Stimulated activated CD4-positive, alpha-beta T cell treated with anti-CD3 and anti-CD28 coated beads, Interleukin-1b, Interleukin-23, amount 100 ng/mL, for 4 hours (primary cell): ENCODE measurements at regions not wholly inside any gene's neighbourhood (a gene's known extent, or its start where the extent isn't known, plus 50 kb on each side); places are given as distances from the start of the nearest gene placed in this dataset.

Experiments used
- DNase-seq, 2 donors: peaks; one replicate each; pipeline ENCODE4 v3.0.0-alpha.2; 2020; ENCODE audit warnings: low read depth in 2 of 2

DNA sequence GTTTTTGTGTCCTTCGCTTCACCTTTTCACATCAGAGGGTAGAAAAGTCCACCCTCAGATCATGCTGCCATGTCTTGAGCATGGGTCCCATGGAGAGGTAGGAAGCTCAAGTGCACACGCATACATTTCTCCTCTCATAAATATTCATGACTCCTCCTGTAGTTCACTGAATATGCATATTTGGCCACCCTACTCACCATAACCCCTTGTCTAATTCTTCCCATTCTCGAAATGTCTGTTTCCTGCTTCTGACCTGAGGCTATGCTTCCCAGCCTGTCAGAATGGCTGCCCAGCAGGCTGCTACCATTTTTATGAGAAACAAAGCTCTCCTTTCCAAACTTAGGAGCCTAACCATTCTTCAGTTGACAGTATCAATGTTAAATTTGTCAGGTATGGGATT, 86.5 kb downstream of the ADRA2C start:
- no peak for DNase-seq

DNA sequence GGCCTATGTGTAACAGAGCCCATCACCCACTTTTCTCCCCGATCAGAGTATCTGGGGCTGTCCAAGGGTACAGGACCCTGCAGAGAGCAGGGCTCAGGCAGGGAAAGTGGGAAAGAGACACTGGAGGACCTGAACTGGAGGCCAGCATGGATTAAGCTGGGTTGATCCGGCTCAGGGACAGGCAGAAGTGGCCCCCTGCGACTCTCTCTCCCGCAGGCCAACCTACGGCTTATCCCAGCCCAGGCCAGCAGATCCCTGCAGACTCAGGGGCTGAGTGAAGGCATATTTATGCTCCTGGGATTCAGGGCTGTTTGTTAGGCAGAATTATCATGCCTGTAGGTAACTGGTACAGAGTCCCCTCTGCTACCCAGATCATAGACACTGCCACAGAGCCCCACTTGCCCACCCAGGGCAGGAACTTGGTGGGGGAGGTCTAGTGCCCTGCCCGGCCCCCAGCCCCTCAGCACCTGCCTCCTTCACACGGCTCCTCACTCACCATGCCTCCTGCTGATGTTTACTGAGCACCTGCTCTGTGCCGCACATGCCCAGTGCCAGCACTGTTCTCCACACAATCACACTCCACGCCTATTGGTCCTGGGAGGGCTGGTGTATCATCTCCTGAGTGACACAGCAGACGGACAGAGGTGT, 87.3 kb downstream of the ADRA2C start:
- no peak for DNase-seq

DNA sequence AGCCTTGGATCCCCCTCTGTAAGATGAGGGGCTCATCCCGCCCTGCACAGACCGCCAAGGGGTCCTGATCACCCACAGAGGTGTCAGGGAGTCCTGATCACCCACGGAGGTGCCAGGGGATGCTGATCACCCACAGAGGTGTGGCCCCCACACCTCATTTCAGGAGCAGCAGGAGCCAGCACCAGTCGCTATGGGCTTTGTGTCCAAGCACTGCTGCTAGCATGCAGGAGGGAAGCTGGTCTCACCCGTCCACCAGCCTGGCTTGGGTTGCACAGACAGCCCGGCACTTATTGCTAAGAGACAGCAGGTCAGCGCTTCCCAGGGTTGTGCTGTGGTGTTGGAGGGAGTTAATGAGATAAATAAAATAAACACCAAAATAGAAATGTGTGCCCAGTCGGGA, 88.5 kb downstream of the ADRA2C start:
- DNase-seq = no peak

DNA sequence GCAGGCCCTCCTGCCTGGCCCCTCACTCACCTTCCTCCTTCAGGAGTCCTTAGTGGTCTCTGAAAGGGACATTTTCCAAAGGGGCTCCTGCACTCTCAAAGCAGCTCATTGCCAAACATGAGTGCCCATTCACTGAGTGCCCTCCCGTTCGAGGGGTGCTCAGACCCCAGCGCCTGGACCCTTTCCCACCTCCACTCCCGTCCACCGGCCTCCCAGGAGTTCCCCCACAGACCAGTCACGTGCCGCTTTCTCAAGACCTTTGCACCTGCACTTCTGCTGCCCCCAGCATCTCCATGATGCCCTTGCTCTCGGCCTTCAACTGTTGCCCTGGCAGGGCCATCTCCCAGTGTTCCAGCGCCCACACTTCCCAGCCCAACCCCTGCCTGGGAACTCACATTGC, 89.5 kb downstream of the ADRA2C start:
- DNase-seq = no peak

DNA sequence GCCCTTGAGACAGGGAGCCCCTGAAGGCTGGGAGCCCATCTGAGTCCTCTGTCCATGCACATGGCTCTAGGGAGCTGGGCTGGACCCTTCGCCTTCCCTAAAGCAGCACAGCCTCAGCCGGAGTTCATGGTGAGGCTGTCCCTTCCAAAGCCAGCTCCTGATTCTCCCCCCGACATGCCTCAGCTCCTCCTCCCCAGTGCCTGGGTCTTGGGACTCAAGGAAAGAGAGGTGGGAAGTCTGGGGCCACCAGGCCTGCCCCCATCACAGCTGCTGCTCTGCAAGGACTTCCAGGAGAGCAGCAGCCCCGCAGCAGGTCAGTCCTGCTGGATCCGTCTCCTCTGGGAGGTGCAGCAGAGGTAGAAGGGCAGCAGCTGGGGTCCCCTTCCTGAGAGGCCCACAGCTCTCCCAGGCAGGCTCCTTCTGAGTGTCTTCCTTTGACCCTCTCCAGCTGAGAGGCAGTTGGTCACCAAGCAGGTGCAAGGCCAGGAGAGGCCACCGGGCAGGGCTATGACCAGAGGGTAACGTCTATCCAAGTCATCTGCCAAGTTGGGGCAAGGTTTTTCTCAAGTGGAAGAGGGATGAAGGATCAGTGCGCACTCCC, 90.5 kb downstream of the ADRA2C start:
- DNase-seq = no peak

DNA sequence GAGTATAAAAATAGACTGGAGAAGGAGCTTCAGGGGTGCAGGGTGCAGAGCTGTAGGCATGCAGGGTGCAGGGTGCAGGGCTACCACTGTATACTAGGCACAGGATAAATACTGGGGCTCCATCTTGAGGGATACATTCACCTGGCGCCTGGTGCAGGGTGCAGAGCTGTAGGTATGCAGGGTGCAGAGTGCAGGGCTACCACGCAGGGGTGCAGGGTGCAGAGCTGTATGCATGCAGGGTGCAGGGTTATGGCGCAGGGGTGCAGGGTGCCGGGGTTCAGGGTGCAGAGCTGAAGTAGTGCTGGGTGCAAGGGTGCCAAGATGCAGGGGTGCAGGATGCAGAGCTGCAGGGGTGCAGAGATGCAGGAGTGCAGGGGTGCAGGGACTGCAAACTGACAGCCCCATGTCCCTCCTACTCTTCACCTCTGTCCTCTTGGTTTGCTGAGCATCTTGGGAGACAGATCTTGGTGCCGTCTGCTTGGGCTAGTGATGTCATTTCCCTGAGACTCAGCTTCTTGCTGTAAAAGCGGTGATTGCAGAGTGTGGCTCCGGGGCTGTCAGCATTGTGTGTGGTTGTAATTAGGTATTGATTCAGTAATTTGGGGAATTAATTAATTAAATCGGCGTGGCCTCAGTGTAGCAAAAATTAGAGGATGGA, 91.2 kb downstream of the ADRA2C start:
- no peak for DNase-seq

DNA sequence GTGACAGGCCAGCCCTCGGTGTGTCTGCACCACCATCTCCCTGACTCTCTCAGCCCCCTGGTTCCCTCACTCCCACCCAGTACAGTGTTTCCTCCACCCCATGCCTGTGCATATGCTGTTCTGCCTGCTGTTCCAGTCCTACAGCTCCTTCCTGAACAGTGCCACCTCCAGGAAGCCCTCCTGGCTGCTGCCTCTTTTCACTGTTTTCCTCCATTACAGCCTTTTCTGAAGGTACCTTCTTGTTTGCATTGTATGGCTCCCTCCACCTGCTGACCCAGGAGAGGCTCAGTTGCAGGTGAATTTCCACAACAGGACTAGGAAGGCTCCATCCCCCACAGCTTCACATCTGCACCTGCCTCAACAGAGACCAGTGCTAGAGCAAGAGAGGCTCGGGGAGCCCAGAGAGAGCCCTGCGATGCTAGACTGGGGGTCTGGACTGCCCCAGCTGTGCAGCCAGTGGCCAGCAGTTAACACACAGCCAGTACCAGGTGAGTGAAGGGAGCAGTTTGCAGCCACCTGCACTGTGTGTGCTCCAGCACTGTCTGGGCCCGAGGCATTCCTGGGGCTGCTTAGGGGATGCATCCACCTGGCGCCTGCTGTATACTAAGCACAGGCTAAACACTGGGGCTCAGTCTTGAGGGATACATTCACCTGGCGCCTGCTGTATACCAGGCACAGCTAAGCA, 92.0 kb downstream of the ADRA2C start:
- no peak for DNase-seq

DNA sequence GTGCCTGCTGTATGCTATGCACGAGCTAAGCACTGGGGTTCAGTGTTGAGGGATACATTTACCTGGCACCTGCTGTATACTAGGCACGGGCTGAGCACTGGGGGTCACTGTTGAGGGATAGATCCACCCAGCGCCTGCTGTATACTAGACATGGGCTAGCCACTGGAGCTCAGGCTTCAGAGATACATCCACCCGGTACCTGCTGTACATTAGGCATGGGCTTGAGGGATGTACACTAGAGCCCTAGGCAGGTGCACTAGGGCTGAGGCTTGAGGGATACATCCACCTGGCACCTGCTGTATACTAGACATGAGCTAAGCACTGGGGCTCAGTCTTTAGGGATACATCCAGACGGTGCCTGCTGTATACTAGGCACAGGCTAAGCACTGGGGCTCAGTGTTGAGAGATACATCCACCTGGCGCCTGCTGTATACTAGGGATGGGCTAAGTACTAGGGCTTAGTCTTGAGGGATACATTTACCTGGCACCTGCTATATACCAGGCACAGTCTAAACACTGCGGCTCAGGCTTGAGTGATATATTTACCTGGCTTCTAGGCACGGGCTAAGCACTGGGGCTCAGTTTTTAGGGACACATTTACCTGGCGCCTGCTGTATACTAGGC, 92.7 kb downstream of the ADRA2C start:
- DNase-seq = no peak

DNA sequence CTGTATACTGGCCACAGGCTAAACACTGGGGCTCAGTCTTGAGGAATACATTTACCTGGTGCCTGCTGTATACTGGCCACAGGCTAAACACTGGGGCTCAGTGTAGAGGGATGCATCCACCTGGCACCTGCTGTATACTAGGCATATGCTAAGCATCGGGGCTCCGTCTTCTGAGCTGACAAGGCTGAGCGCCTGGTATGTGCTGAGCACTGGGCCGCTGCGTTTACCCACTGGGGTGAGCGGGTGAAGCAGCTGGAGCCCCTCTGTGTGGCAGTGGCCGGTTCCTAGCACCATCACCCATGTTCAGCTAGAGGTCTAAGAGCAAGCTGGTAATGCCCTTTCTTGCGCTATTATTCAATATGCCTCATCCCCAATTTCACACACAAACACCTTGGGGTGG, 93.4 kb downstream of the ADRA2C start:
- no peak for DNase-seq

DNA sequence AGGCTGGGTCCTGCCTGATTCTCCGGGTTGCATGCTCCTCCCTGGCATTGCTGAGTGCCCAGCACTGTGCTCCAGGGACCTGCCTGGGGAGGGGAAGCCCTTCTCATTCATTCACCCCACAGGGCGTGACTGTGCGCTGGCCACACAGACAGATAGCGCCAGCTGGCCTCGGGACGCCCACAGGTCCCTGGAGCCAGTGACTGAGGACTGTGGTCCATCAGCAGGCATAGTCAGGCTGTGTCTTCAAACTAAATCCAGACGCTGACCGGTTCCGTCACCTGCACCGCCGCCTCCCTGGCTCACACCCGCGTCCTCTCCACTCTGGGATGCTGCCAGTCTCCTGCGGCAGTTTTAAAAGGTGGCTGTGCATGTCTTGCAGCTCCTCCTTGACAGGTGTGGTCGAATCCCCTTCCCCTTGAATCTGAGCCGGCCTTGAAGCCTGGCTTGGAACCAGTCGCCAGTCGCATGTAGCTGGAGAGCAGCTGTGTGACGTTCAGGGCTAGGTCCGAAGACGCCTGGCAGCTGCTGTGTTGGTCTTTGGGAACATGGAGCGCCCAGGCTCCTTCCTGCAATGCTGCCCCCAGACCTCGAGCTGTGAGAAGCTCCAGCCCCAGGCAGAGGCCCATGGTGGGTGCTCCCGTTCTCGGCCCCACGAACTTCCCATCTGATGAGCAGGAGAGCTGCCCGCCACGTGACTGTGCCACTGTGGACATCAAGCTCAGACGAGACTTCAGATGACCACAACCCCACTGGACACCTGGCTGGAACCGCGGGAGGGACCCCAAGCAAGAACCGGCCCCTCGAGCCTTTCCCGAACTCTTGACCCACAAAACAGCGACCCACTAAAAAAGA, 94.1 kb downstream of the ADRA2C start:
- no peak for DNase-seq

DNA sequence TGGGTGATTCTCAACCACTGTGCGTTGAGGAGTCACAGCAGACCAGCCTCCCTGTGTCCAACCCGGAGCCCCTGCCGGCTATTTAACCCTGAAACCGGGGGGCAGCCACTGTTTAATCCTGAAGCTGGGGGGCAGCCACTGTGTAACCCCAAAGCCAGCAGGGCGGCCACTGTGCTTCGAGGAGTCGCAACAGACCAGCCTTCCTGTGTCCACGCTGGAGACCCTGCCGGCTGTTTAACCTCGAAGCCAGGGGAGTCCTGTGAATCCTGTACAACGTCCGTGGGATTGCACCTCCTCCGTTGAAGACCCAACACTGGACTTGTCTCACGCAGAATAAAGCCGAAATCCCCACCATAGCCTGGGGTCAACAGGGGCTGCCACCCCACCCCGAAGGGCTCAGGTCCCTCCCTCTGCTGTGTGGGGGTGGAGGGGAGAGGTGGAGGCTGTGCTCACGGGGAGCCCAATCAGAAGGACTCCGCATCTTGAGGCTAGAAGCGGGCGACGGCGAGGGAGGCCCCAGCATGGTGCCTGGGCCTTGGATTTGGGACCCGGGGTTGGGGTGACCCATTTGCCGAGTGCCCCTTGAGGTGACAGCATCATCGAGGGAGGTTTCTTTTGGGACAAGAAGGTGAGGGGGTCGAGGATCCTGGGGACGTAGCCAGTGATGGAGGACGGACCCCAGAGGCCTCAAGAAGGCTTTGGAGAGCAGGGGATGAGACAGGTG, 94.9 kb downstream of the ADRA2C start:
- DNase-seq = no peak

DNA sequence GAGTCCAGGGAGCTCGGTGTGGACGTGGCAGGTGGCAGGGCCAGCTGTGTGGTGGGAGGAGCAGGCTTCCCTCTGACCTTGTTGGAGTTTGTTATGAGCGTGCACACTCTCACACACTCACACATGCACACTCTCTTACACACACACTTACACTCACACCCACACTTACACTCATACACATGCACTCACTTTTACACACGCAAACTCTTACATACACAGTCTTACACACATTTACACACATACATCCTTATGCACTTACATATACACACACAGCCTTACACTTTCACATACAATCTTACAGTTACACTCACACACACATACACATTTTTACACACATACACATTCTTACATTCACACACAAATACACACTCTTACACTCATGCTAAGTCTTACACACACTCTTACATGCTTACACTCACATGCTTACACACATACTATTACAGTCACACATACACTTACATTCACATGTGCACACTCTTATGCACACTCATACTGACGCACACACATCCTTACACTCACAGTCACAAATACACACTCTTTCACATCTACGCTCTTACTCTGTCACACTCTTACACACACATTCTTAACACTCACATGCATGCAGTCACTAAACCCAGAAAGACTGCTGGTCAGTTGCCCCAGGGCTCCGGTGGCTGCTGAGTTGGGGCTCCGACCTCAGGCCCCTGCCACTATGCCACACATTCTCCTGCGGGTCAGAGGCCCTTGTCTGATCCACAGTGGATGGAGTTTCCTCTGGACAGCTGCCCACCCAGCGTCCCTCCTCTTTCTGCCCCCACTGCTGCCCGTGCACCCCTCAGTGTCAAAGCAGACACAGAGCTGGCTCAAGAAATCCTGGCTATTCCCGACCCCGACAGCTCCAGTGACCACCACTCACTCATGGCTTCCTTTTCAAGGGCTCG, 95.8 kb downstream of the ADRA2C start:
- DNase-seq = no peak

DNA sequence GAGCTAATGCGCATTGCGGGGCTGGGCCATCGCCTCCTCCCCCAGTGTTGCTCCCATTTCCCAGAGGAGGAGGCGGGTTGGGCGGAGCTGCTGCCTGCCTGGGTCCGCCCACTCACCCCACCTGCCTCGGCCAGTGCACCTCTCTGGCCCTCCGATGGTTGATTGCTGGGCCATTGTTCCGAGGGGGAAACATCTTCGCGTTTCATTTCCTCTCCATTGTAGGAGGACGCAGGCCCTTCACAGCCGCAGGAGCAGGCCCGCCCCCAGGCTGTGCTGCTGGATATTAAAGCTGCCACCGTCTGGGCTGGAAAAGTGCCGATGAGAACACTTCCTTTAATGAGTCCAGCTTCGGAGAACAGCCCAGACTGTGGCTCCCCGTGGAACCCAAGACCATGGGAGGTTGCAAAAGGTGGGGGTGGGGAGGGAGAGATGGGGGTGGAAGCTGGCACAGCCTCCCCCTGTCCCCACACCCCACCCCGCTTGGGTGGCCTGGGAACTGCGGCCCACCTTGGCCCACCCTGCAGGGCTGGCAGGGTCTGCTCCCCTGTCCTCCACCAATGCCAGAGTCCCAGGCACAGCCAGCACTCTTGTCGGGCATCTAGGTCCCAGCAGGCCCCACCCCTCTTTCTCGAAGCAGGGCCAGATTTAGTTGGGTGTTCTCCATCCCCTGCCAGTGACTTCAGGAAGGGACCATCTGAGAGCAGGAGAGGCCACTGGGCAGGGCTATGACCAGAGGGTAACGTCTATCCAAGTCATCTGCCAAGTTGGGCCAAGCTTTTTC, 96.6 kb downstream of the ADRA2C start:
- no peak for DNase-seq

DNA sequence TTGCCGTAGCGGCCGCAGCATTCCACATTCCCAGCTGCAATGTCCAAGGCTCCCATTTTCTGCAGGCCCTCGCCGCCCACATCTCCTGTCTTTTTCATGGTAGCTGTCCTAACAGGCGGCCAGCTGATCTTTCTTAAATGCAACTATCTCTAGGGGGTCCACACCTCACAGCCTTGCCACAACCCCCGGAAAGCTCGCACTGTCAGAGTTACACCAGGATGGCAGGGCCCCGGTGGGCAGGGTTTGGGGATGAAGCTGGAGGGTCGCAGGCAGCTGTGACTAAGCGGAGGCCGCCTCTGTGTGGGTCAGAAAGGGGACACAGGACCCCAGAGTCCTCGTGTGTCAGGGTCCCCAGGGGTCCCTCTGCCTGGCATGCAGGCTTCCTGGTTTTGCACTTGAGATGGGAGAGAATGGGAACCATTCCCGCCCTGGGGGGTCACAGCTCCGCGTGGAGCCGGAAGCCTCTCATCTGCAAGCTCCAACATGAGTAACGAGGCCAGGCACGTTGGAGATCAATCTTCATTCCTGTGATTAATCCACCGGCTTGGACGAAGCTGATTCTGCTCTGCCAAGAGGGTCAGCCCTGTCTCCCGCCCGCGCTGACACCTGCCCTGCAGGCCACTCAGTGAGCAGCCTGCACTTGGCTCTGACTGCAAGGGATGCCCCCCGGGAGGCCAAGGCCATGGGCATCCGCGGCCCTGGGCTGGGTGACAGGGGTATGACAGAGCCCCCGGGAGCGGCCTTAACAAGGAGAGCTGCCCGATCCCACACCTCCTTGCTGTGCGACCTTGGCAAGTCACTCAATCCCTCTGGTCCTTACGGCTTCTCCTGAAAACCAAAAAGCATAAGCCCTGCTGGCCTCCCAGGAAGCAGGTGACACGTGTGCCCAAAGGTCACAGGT, 97.9 kb downstream of the ADRA2C start:
- no peak for DNase-seq

DNA sequence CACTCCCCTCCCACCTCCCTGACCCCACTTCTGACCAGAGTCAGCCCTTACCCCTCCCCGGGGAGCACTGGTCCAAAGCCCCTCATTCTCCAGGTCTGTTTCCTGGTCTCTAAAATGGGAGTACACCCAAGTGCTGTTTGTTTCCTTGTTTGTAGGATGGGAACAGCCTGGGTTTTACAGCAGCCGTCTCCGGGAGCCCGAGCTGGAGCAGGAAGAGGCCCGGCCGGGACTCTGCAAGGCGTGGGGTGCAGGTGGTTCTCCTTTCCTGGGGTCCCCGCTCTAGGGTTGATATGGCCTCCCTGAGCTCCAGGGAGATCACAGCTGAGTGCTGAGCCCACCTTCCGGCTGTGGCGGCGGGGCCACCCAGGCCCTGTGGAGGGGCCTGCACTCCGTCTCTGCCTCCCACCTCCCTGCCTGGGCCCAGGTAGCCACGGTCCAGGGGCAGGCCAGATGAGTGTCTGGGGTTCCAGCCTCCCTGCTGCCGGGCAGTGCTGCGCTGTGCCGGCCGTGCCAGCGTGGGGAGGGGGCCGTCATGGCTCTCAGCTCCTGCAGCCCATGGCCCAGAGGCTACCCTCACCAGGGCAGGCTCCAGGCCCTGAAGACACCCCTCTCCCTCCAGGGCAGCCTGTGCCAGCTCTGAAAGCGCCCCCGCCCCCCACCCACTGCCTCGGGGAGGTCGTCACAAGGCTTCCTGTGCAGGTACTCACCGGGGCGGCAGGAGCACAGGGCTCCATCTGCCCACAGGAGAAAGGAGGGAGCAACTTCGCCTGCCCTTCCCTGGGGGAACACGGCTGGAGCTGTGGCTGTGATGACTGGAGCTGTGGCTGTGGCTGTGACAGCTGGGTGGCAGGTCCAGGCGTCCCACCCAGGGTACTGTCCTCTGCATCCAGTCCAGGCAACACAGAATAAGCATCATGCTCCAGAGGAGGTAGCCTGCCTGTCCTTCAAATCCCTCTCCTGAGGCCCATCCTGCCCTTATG, 98.8 kb downstream of the ADRA2C start:
- DNase-seq = no peak

DNA sequence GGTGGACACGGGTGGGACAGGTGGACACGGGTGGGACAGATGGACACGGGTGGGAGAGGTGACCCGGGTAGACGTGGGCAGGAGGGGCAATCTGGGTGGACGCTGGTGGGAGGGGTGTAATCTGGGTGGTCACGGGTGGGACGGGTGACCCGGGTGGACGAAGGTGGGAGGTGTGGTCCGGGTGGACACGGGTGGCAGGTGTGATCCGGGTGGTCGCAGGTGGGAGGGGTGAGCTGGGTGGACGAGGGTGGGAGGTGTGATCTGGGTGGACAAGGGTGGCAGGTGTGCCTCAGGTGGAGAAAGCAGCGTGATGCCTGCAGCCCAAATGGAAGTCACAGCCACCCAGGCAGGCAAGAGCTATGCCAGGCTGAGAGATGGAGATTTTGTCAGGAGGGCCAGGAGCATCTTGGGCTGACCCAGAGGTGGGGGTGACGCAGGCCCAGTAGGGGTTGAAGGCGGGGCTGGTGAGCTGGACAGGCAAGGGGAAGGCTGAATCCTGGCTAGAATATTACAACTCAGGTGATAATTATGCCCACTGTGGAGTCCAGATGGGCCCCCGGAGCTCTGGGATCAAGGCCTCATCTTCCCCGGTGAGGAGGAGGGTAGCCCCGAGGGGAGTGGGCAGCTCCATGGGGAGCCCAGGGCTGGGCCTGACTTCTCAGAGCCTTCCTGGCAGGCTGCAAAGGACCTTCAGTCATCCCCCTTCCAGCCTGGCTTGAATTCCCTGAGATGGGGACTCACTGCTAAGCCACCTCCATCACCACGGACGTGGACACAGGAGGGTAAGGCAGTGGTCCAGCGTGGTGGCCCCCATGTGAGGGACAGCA, 100.0 kb downstream of the ADRA2C start:
- DNase-seq = no peak
